HCT116 (cell line): ENCODE measurements at regions not wholly inside any gene's neighbourhood (a gene's known extent, or its start where the extent isn't known, plus 50 kb on each side); places are given as distances from the start of the nearest gene placed in this dataset.

ENCODE experiments used
- EGR1 ChIP-seq: IDR thresholded peaks from 2 replicates; pipeline ENCODE4 v1.6.1; 2012; ENCODE audit warnings: low read depth
- FOSL1 ChIP-seq: IDR thresholded peaks from 2 replicates; pipeline ENCODE4 v1.6.1; 2012; ENCODE audit warnings: low read depth
- JUND ChIP-seq: IDR thresholded peaks from 2 replicates; pipeline ENCODE4 v1.6.1; 2012
- POLR2A ChIP-seq: IDR thresholded peaks from 2 replicates; pipeline ENCODE4 v1.7.0; 2011; ENCODE audit warnings: borderline replicate concordance; ENCODE audit not compliant: insufficient read depth, insufficient read length; ENCODE audit errors: extremely low read depth
- POLR2AphosphoS5 ChIP-seq: IDR thresholded peaks from 2 replicates; pipeline ENCODE4 v1.6.1; 2011; ENCODE audit warnings: mild to moderate bottlenecking, low read depth, low read length, moderate library complexity
- RAD21 ChIP-seq: IDR thresholded peaks from 2 replicates; pipeline ENCODE4 v1.6.1; 2012; ENCODE audit warnings: low read depth, mild to moderate bottlenecking
- SIN3A ChIP-seq: IDR thresholded peaks from 2 replicates; pipeline ENCODE4 v1.6.1; 2012; ENCODE audit warnings: low read depth
- SP1 ChIP-seq: IDR thresholded peaks from 2 replicates; pipeline ENCODE4 v1.6.1; 2012; ENCODE audit warnings: low read depth
- TCF7L2 ChIP-seq: IDR thresholded peaks from 2 replicates; pipeline ENCODE4 v1.7.0; 2011; ENCODE audit warnings: borderline replicate concordance, inconsistent platforms; ENCODE audit not compliant: insufficient read depth, insufficient read length; ENCODE audit errors: extremely low read depth
- TF ChIP-seq, protein P1 (sequence below): IDR thresholded peaks from 2 replicates; pipeline ENCODE4 v1.6.1; 2012
- TF ChIP-seq, protein P2 (sequence below), 3 experiments: fragments of 200-600 bp in 1 of 3; sonication (generic) in 1 of 3; IDR thresholded peaks in 2 of 3; conservative IDR thresholded peaks in 1 of 3; 2 replicates each; pipeline ENCODE4 v1.5.1; 2012 to 2017; ENCODE audit warnings: low read depth in 2 of 3, low read length in 2 of 3, antibody characterized with exemption in 1 of 3, borderline replicate concordance in 1 of 3, control low read depth in 1 of 3, mild to moderate bottlenecking in 1 of 3, mixed read lengths in 1 of 3, mixed run types in 1 of 3, moderate library complexity in 1 of 3; ENCODE audit not compliant: insufficient read depth in 1 of 3

DNA sequence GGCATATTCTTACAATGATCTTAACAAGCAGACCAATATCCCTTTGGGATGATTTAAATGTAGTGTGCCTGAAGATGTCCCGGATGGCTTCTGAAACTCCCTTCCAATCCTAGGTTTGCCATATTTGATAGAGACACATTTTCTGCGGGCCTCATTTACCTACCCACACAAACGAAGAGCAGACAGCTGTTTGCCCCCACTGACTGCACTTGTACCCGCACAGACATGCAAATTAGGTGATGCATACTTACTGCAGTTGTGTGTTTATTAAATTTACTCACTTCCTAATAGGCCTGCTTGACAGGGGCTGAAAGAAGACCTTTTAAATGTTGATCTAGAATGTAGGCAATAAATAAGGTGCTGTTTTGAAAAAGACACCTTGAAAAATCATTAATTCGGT is 257.9 kb upstream of the RRP15 start:
- TF ChIP-seq, protein P1, sequence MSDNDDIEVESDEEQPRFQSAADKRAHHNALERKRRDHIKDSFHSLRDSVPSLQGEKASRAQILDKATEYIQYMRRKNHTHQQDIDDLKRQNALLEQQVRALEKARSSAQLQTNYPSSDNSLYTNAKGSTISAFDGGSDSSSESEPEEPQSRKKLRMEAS, result no peak
- TF ChIP-seq, protein P2, sequence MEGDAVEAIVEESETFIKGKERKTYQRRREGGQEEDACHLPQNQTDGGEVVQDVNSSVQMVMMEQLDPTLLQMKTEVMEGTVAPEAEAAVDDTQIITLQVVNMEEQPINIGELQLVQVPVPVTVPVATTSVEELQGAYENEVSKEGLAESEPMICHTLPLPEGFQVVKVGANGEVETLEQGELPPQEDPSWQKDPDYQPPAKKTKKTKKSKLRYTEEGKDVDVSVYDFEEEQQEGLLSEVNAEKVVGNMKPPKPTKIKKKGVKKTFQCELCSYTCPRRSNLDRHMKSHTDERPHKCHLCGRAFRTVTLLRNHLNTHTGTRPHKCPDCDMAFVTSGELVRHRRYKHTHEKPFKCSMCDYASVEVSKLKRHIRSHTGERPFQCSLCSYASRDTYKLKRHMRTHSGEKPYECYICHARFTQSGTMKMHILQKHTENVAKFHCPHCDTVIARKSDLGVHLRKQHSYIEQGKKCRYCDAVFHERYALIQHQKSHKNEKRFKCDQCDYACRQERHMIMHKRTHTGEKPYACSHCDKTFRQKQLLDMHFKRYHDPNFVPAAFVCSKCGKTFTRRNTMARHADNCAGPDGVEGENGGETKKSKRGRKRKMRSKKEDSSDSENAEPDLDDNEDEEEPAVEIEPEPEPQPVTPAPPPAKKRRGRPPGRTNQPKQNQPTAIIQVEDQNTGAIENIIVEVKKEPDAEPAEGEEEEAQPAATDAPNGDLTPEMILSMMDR (IDR thresholded peaks at IDR 0.05 in 2 of 3, conservative IDR thresholded peaks at IDR 0.05 in 1 of 3; ENCODE audit: borderline replicate concordance in 1 of 3, insufficient read depth in 1 of 3, low read depth in 2 of 3, low read length in 2 of 3), result no peak
- TF ChIP-seq JUND, result no peak
- TF ChIP-seq POLR2AphosphoS5, result no peak
- no peak for TF ChIP-seq POLR2A
- TF ChIP-seq FOSL1, result no peak
- no peak for TF ChIP-seq EGR1
- no peak for TF ChIP-seq SP1
- TF ChIP-seq RAD21, result no peak
- no peak for TF ChIP-seq TCF7L2
- no peak for TF ChIP-seq SIN3A
